ENCODE measurements at regions not wholly inside any gene's neighbourhood (a gene's known extent, or its start where the extent isn't known, plus 50 kb on each side); places are given as distances from the start of the nearest gene placed in this dataset.

- ChIA-PET CTCF (no interaction called here), POLR2A (no interaction called here)
- no peak for TF ChIP-seq NFRKB (IDR thresholded peaks at IDR 0.05)
- TF ChIP-seq TARDBP (IDR thresholded peaks at IDR 0.05): no peak
- TF ChIP-seq L3MBTL2 (conservative IDR thresholded peaks at IDR 0.05): no peak
- TF ChIP-seq BHLHE40 (IDR thresholded peaks at IDR 0.05; ENCODE audit: borderline replicate concordance): no peak
- no peak for TF ChIP-seq SUZ12 (IDR thresholded peaks at IDR 0.05)
- no peak for TF ChIP-seq FOXM1 (IDR thresholded peaks at IDR 0.05; ENCODE audit: borderline replicate concordance)
- no peak for TF ChIP-seq ELF4 (IDR thresholded peaks at IDR 0.05)
- no peak for TF ChIP-seq HDGF (IDR thresholded peaks at IDR 0.05; ENCODE audit: borderline replicate concordance)
- no peak for TF ChIP-seq CTBP1 (IDR thresholded peaks at IDR 0.05; ENCODE audit: borderline replicate concordance)
- no peak for TF ChIP-seq LEF1 (IDR thresholded peaks at IDR 0.05; ENCODE audit: borderline replicate concordance)
- TF ChIP-seq ZNF384 (IDR thresholded peaks at IDR 0.05): no peak
- TF ChIP-seq PKNOX1 (IDR thresholded peaks at IDR 0.05): no peak
- no peak for DNase-seq (ENCODE audit: extremely low spot score)
These were observed 134.7 kb upstream of the CDYL start for GRCh38 chr6:4641461-4641860.

GRCh38 chr6:4640139-4640538 lies 136.1 kb upstream of the CDYL start:
- ChIA-PET POLR2A (no interaction called here), CTCF (no interaction called here)
- DNase-seq (ENCODE audit: extremely low spot score): no peak

DNA sequence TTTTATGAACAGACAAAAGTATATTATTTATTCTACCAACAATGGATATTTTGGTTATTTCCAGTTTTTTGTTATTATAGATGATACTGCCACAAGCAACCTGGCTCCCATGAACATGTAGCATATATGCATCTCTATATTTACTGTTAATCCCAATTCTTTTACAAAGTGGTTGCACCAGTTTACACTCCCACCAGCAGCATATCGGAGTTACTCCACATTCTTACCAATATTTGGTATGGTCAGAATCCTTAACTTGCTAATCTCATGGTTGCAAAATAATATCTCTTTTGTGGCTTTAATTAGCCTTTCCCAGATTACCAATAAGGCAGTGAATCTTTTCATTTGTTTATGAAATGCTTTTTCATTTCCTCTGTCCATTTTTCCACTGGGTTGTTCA lies 137.6 kb upstream of the CDYL start:
- ChIA-PET CTCF (no interaction called here), POLR2A (no interaction called here)
- no peak for DNase-seq (ENCODE audit: extremely low spot score)
- TF ChIP-seq CTBP1 (IDR thresholded peaks at IDR 0.05; ENCODE audit: borderline replicate concordance) (no peak), ARNT (IDR thresholded peaks at IDR 0.05) (no peak), FOXK2 (IDR thresholded peaks at IDR 0.05) (no peak), L3MBTL2 (conservative IDR thresholded peaks at IDR 0.05) (no peak), ELF4 (IDR thresholded peaks at IDR 0.05) (no peak), SP1 (IDR thresholded peaks at IDR 0.05) (no peak), BHLHE40 (IDR thresholded peaks at IDR 0.05; ENCODE audit: borderline replicate concordance) (no peak), ZNF384 (IDR thresholded peaks at IDR 0.05) (no peak), SUZ12 (IDR thresholded peaks at IDR 0.05) (no peak), FOXA1 (IDR thresholded peaks at IDR 0.05) (no peak), FOXM1 (IDR thresholded peaks at IDR 0.05; ENCODE audit: borderline replicate concordance) (no peak), HDGF (IDR thresholded peaks at IDR 0.05; ENCODE audit: borderline replicate concordance) (no peak), NFRKB (IDR thresholded peaks at IDR 0.05) (no peak), TARDBP (IDR thresholded peaks at IDR 0.05) (no peak), LEF1 (IDR thresholded peaks at IDR 0.05; ENCODE audit: borderline replicate concordance) (no peak)

More at GRCh38 chr6:4640139-4640538, 136.1 kb upstream of the CDYL start:
- TF ChIP-seq FOXA1 (IDR thresholded peaks at IDR 0.05) (no peak), ELF4 (IDR thresholded peaks at IDR 0.05) (no peak), L3MBTL2 (conservative IDR thresholded peaks at IDR 0.05) (no peak), TARDBP (IDR thresholded peaks at IDR 0.05) (no peak), NFRKB (IDR thresholded peaks at IDR 0.05) (no peak), SP1 (IDR thresholded peaks at IDR 0.05) (no peak)

DNA sequence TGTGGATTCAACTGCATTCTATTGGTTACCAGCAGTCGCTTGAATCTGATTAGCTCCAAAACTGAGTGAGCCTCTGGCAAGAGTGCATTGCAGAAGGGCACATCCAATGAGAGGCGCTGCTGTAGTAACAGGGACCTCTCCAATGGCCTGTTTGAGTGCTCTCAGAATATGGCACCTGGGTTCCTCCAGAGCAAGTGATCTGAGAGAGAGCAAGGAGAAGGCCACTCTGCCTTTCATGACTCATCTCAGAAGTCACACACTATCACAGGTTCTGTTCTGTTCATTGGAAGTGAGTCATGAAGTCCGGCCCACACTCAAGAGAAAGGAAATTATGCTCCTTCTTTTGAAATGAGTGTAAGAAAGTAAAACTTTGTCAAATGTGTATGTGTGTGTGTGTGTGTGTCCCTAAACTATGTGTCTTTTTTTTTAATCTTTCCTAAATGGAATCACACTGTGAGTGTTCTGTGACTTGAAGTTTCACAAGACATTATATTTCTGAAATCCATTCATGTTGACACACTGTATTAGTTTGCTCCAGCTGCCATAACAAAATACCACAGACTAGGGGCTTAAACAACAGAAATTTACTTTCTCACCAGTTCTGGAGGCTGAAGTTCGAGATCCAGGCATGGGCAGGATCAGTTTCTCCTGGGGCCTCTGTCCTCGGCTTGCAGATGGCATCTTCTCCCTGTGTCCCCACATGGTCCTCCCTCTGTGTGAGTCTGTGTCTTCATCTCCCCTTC lies 138.3 kb upstream of the CDYL start:
- ChIA-PET POLR2A (no interaction called here), CTCF (no interaction called here)
- no peak for DNase-seq (ENCODE audit: extremely low spot score)
- TF ChIP-seq NFRKB (IDR thresholded peaks at IDR 0.05) (no peak), LEF1 (IDR thresholded peaks at IDR 0.05; ENCODE audit: borderline replicate concordance) (no peak), BHLHE40 (IDR thresholded peaks at IDR 0.05; ENCODE audit: borderline replicate concordance) (no peak), HDGF (IDR thresholded peaks at IDR 0.05; ENCODE audit: borderline replicate concordance) (no peak), SP1 (IDR thresholded peaks at IDR 0.05) (no peak), ZNF384 (IDR thresholded peaks at IDR 0.05) (no peak), FOXA1 (IDR thresholded peaks at IDR 0.05) (no peak), L3MBTL2 (conservative IDR thresholded peaks at IDR 0.05) (no peak), FOXK2 (IDR thresholded peaks at IDR 0.05) (no peak)

DNA sequence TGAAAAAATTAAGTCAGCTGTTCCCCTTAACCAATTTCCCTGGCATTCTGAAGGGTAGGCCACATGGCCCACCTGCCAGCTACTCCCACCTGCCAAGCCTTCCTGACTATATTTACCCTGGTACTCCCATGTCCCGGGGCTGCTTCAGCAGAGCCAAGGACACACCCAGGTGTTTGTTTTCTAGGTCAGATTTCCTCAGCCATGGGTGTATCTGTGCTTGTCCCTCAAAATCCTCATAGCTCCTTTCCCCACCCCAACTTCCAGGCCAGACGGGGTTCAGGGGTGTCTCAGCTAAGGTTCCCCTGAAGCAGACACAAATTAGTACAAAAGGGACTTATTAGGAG lies 139.4 kb upstream of the CDYL start:
- CTCF ChIA-PET: no interaction called here
- POLR2A ChIA-PET: no interaction called here
- no peak for TF ChIP-seq ELF4 (IDR thresholded peaks at IDR 0.05)
- no peak for TF ChIP-seq SUZ12 (IDR thresholded peaks at IDR 0.05)
- no peak for TF ChIP-seq PKNOX1 (IDR thresholded peaks at IDR 0.05)
- DNase-seq (ENCODE audit: extremely low spot score): no peak

GRCh38 chr6:4636191-4636880 lies 139.9 kb upstream of the CDYL start:
- POLR2A ChIA-PET: no interaction called here
- CTCF ChIA-PET: no interaction called here

DNA sequence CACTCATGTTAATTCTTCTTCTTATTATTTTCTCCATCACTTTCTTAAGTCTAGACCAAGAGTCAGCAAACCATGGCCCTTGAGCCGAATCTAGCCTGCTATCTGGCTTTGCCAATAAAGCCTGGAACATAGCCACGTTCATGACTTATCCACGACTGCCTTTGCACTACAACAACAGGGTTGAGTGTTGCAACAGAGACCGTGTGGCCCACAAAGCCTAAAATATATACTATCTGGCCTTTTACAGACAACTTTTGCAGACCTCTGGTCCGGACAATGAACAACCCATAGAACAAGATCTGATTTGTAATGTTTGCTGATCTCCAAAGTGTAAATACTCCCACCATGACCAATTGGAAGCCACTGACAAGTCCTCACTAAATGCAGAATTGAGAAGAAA lies 140.5 kb upstream of the CDYL start:
- DNase-seq (ENCODE audit: extremely low spot score): no peak
- TF ChIP-seq BHLHE40 (IDR thresholded peaks at IDR 0.05; ENCODE audit: borderline replicate concordance) (no peak), L3MBTL2 (conservative IDR thresholded peaks at IDR 0.05) (no peak), HDGF (IDR thresholded peaks at IDR 0.05; ENCODE audit: borderline replicate concordance) (no peak), ARNT (IDR thresholded peaks at IDR 0.05) (no peak), SP1 (IDR thresholded peaks at IDR 0.05) (no peak), LEF1 (IDR thresholded peaks at IDR 0.05; ENCODE audit: borderline replicate concordance) (no peak), CTBP1 (IDR thresholded peaks at IDR 0.05; ENCODE audit: borderline replicate concordance) (no peak), FOXM1 (IDR thresholded peaks at IDR 0.05; ENCODE audit: borderline replicate concordance) (no peak), SUZ12 (IDR thresholded peaks at IDR 0.05) (no peak), PKNOX1 (IDR thresholded peaks at IDR 0.05) (no peak), FOXA1 (IDR thresholded peaks at IDR 0.05) (no peak)
- CTCF ChIA-PET: no interaction called here
- POLR2A ChIA-PET: no interaction called here

More at GRCh38 chr6:4636191-4636880, 139.9 kb upstream of the CDYL start:
- DNase-seq (ENCODE audit: extremely low spot score): no peak
- TF ChIP-seq BHLHE40 (IDR thresholded peaks at IDR 0.05; ENCODE audit: borderline replicate concordance) (no peak), FOXM1 (IDR thresholded peaks at IDR 0.05; ENCODE audit: borderline replicate concordance) (no peak)

Measured in HEK293T (cell line).